ENCODE measurements at regions not wholly inside any gene's neighbourhood (a gene's known extent, or its start where the extent isn't known, plus 50 kb on each side); places are given as distances from the start of the nearest gene placed in this dataset.

- no peak for TF ChIP-seq EZH2phosphoT487 (IDR thresholded peaks at IDR 0.05; ENCODE audit: insufficient read depth, low read depth)
- TF ChIP-seq EZH2 (IDR thresholded peaks at IDR 0.05; ENCODE audit: insufficient read depth, poor library complexity, severe bottlenecking): no peak
These were observed 77.4 kb downstream of the PTGR3 start for GRCh38 chr18:75131381-75132000.

Measured in GM23248 (cell line).